ENCODE measurements at regions not wholly inside any gene's neighbourhood (a gene's known extent, or its start where the extent isn't known, plus 50 kb on each side); places are given as distances from the start of the nearest gene placed in this dataset.

DNA sequence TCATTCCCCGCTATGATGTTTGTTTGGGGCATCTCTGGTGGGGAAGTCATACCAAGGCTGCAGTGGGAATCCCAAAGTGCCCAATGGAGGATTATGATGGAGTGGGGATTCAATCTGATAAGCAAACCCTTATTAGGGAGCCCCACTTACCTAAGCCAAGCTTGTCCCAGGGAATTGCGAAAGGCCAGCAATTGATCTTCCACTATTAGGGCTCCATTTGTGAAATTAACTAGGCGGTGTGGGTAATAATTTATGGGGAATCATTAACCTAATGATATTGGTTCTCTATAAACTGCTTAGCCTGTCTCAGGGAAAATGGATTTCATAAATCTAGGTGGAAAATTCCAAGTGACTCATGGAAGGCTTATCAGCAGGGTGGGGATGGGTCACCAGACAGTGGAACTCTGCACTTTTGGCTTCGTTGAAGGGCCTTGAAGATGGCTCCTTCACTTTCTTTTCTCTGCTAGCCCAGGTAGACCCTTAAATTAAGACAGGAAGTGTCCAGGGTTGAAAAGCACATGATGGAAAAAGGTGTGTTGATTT lies 113.0 kb upstream of the WSCD2 start:
- TF ChIP-seq FOXJ3 (CRISPR knock-in tag; IDR thresholded peaks at IDR 0.05) = no peak
- no peak for TF ChIP-seq RAD21 (IDR thresholded peaks at IDR 0.05; ENCODE audit: low read length)
- CTCF ChIA-PET = no interaction called here
- POLR2A ChIA-PET = no interaction called here

DNA sequence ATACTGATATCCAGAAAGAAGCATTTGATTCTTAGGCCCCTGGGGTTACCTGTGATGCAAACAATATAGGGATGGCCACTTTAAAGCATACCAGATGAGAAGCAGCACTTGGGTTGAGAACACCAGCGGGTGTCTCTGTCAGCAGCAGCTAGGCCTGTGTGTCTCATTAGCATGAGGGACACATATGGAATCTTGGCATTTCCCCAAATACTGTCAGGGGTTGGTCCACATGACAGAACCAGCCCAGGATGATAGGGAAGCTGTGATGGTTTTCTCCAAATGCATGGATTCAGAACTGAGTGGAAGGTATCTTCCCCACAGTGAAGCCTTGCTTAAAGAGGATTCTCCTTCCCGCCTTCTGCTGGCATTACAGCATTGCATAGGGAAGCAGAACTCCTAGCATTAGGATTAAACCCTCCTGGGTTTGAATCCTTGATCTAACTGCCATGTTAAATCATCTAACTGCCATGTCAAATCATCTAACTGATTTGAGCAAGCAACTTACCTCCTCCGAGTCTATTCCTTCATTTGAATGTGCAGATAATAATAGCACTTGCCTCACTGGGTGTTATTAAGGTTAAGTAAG lies 111.5 kb upstream of the WSCD2 start:
- peaks cover 0 to 6% of the 10 kb centered on the region in 2 experiments; a peak in 1 of 4 replicates for H3K4me1 ChIP-seq (ENCODE audit: control insufficient read depth in 1 of 2, insufficient read depth in 2 of 2, low read depth in 1 of 2, low read length in 1 of 2)
- DNase-seq = peak; percentile 6
- no peak overlapping the region for H3K9ac ChIP-seq
- H3K9me3 ChIP-seq = no peaks in the 10 kb centered on the region
- H3K36me3 ChIP-seq (replicated peaks in 1 of 2; ENCODE audit: control insufficient read depth in 1 of 2, insufficient read depth in 2 of 2, low read length in 1 of 2) = no peaks in the 10 kb centered on the region
- H3K4me3 ChIP-seq (ENCODE audit: low read depth in 2 of 2, low read length in 1 of 2) = no peak overlapping the region
- no peak overlapping the region; a peak in 1 of 4 replicates for H3K27ac ChIP-seq (ENCODE audit: low read depth in 2 of 2, low read length in 1 of 2)
- TF ChIP-seq YY1 (IDR thresholded peaks at IDR 0.05; ENCODE audit: low read depth) (no peak), TAF1 (IDR thresholded peaks at IDR 0.05; ENCODE audit: borderline replicate concordance, low read depth, low read length) (no peak), MEF2A (IDR thresholded peaks at IDR 0.05; ENCODE audit: borderline replicate concordance, low read depth) (no peak), FOXM1 (IDR thresholded peaks at IDR 0.05; ENCODE audit: low read depth) (no peak), SIN3A (IDR thresholded peaks at IDR 0.05; ENCODE audit: borderline replicate concordance, low read depth, low read length) (no peak), SMC3 (IDR thresholded peaks at IDR 0.05; ENCODE audit: low read depth, low read length) (no peak), TEAD4 (IDR thresholded peaks at IDR 0.05; ENCODE audit: borderline replicate concordance, insufficient read depth) (no peak), EP300 (IDR thresholded peaks at IDR 0.05; ENCODE audit: borderline replicate concordance in 1 of 2, low read depth in 1 of 2, low read length in 1 of 2) (no peak), POLR2AphosphoS5 (IDR thresholded peaks at IDR 0.05; ENCODE audit: low read depth, low read length) (no peak), MXI1 (IDR thresholded peaks at IDR 0.05; ENCODE audit: low read depth, low read length) (no peak), JUND (IDR thresholded peaks at IDR 0.05) (no peak)
- TF ChIP-seq, protein P1, sequence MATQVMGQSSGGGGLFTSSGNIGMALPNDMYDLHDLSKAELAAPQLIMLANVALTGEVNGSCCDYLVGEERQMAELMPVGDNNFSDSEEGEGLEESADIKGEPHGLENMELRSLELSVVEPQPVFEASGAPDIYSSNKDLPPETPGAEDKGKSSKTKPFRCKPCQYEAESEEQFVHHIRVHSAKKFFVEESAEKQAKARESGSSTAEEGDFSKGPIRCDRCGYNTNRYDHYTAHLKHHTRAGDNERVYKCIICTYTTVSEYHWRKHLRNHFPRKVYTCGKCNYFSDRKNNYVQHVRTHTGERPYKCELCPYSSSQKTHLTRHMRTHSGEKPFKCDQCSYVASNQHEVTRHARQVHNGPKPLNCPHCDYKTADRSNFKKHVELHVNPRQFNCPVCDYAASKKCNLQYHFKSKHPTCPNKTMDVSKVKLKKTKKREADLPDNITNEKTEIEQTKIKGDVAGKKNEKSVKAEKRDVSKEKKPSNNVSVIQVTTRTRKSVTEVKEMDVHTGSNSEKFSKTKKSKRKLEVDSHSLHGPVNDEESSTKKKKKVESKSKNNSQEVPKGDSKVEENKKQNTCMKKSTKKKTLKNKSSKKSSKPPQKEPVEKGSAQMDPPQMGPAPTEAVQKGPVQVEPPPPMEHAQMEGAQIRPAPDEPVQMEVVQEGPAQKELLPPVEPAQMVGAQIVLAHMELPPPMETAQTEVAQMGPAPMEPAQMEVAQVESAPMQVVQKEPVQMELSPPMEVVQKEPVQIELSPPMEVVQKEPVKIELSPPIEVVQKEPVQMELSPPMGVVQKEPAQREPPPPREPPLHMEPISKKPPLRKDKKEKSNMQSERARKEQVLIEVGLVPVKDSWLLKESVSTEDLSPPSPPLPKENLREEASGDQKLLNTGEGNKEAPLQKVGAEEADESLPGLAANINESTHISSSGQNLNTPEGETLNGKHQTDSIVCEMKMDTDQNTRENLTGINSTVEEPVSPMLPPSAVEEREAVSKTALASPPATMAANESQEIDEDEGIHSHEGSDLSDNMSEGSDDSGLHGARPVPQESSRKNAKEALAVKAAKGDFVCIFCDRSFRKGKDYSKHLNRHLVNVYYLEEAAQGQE (IDR thresholded peaks at IDR 0.05; ENCODE audit: low read depth, low read length) = no peak
- TF ChIP-seq, protein P2, sequence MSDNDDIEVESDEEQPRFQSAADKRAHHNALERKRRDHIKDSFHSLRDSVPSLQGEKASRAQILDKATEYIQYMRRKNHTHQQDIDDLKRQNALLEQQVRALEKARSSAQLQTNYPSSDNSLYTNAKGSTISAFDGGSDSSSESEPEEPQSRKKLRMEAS (IDR thresholded peaks at IDR 0.05; ENCODE audit: low read depth) = no peak
- H2AFZ ChIP-seq (ENCODE audit: low read depth) = no peak overlapping the region
- no peak overlapping the region for H3K4me2 ChIP-seq
- no peaks in the 10 kb centered on the region for H3K79me2 ChIP-seq (ENCODE audit: insufficient read depth)
- ChIA-PET POLR2A (no interaction called here), CTCF (interaction anchor here (0.8 to 3.1 kb wide), 3 partner anchors 26 to 523 kb away, joined by 3 to 23 read pairs (median 3); no protein-coding TSS in a partner anchor)
- no peaks in the 10 kb centered on the region for H4K20me1 ChIP-seq (ENCODE audit: insufficient read depth)
- 16% methylated on average over 3 of the region's 3 CpGs for WGBS (ENCODE audit: low lambda C conversion rate)
- H3F3A ChIP-seq (replicated peaks; ENCODE audit: insufficient read depth) = no peaks in the 10 kb centered on the region
- no peaks in the 10 kb centered on the region for H3K27me3 ChIP-seq (ENCODE audit: insufficient read depth)
- no peaks in the 10 kb centered on the region for H3K9me2 ChIP-seq

More for the DNA sequence above, 113.0 kb upstream of the WSCD2 start:
- Histone ChIP-seq H3K4me1 (ENCODE audit: control insufficient read depth in 1 of 2, insufficient read depth in 2 of 2, low read depth in 1 of 2, low read length in 1 of 2) (peaks cover 0 to 6% of the 10 kb centered on the region in 2 experiments; a peak in 1 of 4 replicates), H3K79me2 (ENCODE audit: insufficient read depth) (no peaks in the 10 kb centered on the region), H3K27ac (ENCODE audit: low read depth in 2 of 2, low read length in 1 of 2) (no peak overlapping the region), H4K20me1 (ENCODE audit: insufficient read depth) (no peaks in the 10 kb centered on the region), H3K9me3 (no peaks in the 10 kb centered on the region), H3K27me3 (ENCODE audit: insufficient read depth) (no peaks in the 10 kb centered on the region), H3K4me3 (ENCODE audit: low read depth in 2 of 2, low read length in 1 of 2) (no peak overlapping the region), H3F3A (replicated peaks; ENCODE audit: insufficient read depth) (no peaks in the 10 kb centered on the region), H3K9me2 (no peaks in the 10 kb centered on the region), H3K36me3 (replicated peaks in 1 of 2; ENCODE audit: control insufficient read depth in 1 of 2, insufficient read depth in 2 of 2, low read length in 1 of 2) (no peaks in the 10 kb centered on the region), H2AFZ (ENCODE audit: low read depth) (no peak overlapping the region), H3K4me2 (no peak overlapping the region), H3K9ac (no peak overlapping the region)
- 34% methylated on average over 4 of the region's 4 CpGs for WGBS (ENCODE audit: low lambda C conversion rate)
- no peak for DNase-seq

Measured in SK-N-SH (cell line).